ENCODE measurements at regions not wholly inside any gene's neighbourhood (a gene's known extent, or its start where the extent isn't known, plus 50 kb on each side); places are given as distances from the start of the nearest gene placed in this dataset.

DNA sequence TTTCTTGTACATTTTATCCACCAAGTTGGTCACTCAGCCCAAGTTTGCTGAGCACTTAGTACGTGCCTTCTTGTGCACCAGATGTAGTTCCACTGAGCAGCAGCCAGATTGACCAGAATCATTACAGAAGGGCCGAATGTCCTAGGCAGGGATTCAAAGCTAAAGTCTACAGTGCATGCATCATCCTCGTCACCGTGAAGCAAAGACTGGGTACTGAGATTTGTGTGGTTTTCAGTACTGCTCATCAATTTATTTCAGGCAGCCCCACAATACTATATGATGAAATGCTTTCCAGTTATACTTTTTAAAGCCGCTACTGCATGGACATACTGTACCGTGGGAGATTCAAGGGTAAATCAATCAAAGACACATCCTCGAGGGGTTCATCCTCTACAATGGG, 227.0 kb downstream of the ARRDC4 start:
- TF ChIP-seq CTCF (conservative IDR thresholded peaks at IDR 0.05), result no peak
- TF ChIP-seq EZH2 (IDR thresholded peaks at IDR 0.05; ENCODE audit: low read depth), result no peak
- no peaks in the 10 kb centered on the region for H3K79me2 ChIP-seq (ENCODE audit: low read depth)
- H3K9me2 ChIP-seq (ENCODE audit: insufficient read depth), result no peaks in the 10 kb centered on the region; the same call in 1 of the 2 replicates
- POLR2A ChIA-PET (ENCODE audit: unreplicated experiment), result no interaction called here
- intact Hi-C loops (cut with micrococcal nuclease; ENCODE audit: unreplicated experiment), result no loop called here
- no peaks in the 10 kb centered on the region for H3K4me1 ChIP-seq (replicated peaks; ENCODE audit: insufficient read depth)
- no peaks in the 10 kb centered on the region for H3F3A ChIP-seq (ENCODE audit: insufficient read depth, low read depth)
- CTCF ChIA-PET, result no interaction called here
- no peak overlapping the region for H3K27ac ChIP-seq
- H3K36me3 ChIP-seq (ENCODE audit: low read depth), result no peaks in the 10 kb centered on the region
- no peaks in the 10 kb centered on the region; the same call in 1 of the 2 replicates for H3K9me3 ChIP-seq (ENCODE audit: insufficient read depth, low read depth)
- no peak overlapping the region for H3K4me2 ChIP-seq
- DNase-seq, result no peak
- BruUV-seq (replicated peaks), result no TSS peak
- H4K20me1 ChIP-seq (ENCODE audit: insufficient read depth), result no peaks in the 10 kb centered on the region
- H3K4me3 ChIP-seq, result no peak overlapping the region
- H2AFZ ChIP-seq, result no peak overlapping the region
- H3K27me3 ChIP-seq (ENCODE audit: insufficient read depth, low read depth), result peaks cover 47% of the 10 kb centered on the region

DNA sequence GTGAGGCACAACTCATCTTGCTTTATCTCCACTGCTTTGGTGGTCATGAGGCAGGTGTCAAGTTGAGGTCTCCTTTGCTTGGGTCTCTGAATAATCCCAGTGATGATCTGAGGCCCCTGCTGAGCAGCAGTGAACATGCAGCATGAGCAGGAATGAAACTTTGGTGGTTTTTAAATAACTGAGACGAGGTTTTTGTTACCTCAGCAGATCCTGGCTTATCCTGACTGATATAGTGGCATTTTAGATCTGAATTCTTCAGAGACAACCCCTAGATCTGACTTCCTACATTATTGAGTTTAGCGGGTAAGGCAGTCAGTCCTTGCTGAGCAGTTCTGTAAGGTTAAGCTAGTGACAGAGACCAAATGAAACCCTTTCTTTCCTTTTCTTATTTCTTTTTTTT, 230.4 kb downstream of the ARRDC4 start:
- no peaks in the 10 kb centered on the region for H4K20me1 ChIP-seq (ENCODE audit: insufficient read depth)
- H3K27me3 ChIP-seq (ENCODE audit: insufficient read depth, low read depth), result peaks cover 59% of the 10 kb centered on the region
- no peak overlapping the region for H3K4me2 ChIP-seq
- no peaks in the 10 kb centered on the region for H3K36me3 ChIP-seq (ENCODE audit: low read depth)
- H3K79me2 ChIP-seq (ENCODE audit: low read depth), result no peaks in the 10 kb centered on the region
- H3K4me1 ChIP-seq (replicated peaks; ENCODE audit: insufficient read depth), result no peaks in the 10 kb centered on the region
- H3K4me3 ChIP-seq, result no peak overlapping the region
- no peak for DNase-seq
- ChIA-PET CTCF (no interaction called here), POLR2A (ENCODE audit: unreplicated experiment) (no interaction called here)
- H3K9me3 ChIP-seq (ENCODE audit: insufficient read depth, low read depth), result no peaks in the 10 kb centered on the region; the same call in 1 of the 2 replicates
- no peaks in the 10 kb centered on the region for H3K9me2 ChIP-seq (ENCODE audit: insufficient read depth)
- BruUV-seq (replicated peaks), result no TSS peak
- no peak for TF ChIP-seq CTCF (conservative IDR thresholded peaks at IDR 0.05)
- no peak for TF ChIP-seq EZH2 (IDR thresholded peaks at IDR 0.05; ENCODE audit: low read depth)
- intact Hi-C loops (cut with micrococcal nuclease; ENCODE audit: unreplicated experiment), result no loop called here
- H3F3A ChIP-seq (ENCODE audit: insufficient read depth, low read depth), result no peaks in the 10 kb centered on the region
- H2AFZ ChIP-seq, result no peak overlapping the region
- H3K27ac ChIP-seq, result no peak overlapping the region

DNA sequence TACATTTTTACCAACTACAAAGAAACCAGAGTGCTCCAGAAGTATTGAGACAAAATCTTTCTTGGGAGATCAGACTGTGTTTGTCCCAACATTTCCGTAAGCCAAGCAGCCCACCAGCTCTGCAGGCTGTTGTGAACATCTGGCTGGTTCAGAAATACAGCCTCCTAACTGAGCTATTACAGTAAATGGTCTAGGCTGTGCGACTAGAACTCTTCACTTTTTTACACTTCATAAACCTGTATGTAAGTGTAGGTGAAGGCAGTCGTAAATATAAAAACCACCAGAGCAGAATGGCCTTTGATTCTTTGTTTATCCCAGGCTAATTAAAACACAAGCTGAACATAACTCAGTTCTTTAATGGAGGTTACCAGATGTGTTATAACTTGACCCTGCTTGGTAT, 235.3 kb downstream of the ARRDC4 start:
- no peak overlapping the region for H3K4me2 ChIP-seq
- CTCF ChIA-PET, result no interaction called here
- no peak overlapping the region for H3K4me3 ChIP-seq
- no peaks in the 10 kb centered on the region for H3K9me2 ChIP-seq (ENCODE audit: insufficient read depth)
- H3K79me2 ChIP-seq (ENCODE audit: low read depth), result no peaks in the 10 kb centered on the region
- no TSS peak for BruUV-seq (replicated peaks)
- H4K20me1 ChIP-seq (ENCODE audit: insufficient read depth), result no peaks in the 10 kb centered on the region
- no peaks in the 10 kb centered on the region for H3K9me3 ChIP-seq (ENCODE audit: insufficient read depth, low read depth)
- no peaks in the 10 kb centered on the region for H3K4me1 ChIP-seq (replicated peaks; ENCODE audit: insufficient read depth)
- peaks cover 37% of the 10 kb centered on the region for H3K27me3 ChIP-seq (ENCODE audit: insufficient read depth, low read depth)
- TF ChIP-seq EZH2 (IDR thresholded peaks at IDR 0.05; ENCODE audit: low read depth), result no peak
- no peak for TF ChIP-seq CTCF (conservative IDR thresholded peaks at IDR 0.05)
- DNase-seq, result no peak
- POLR2A ChIA-PET (ENCODE audit: unreplicated experiment), result no interaction called here
- no peak overlapping the region for H3K27ac ChIP-seq
- no peaks in the 10 kb centered on the region for H3K36me3 ChIP-seq (ENCODE audit: low read depth)
- no peak overlapping the region for H2AFZ ChIP-seq
- H3F3A ChIP-seq (ENCODE audit: insufficient read depth, low read depth), result no peaks in the 10 kb centered on the region
- intact Hi-C loops (cut with micrococcal nuclease; ENCODE audit: unreplicated experiment), result no loop called here
